Endothelial cell of umbilical vein (primary cell): ENCODE measurements at regions not wholly inside any gene's neighbourhood (a gene's known extent, or its start where the extent isn't known, plus 50 kb on each side); places are given as distances from the start of the nearest gene placed in this dataset.

Source experiments
- EZH2 ChIP-seq: IDR thresholded peaks from 2 replicates; pipeline ENCODE4 v1.6.1; 2012; ENCODE audit warnings: borderline replicate concordance, low read depth, mild to moderate bottlenecking, moderate library complexity, low read length, inconsistent platforms; ENCODE audit not compliant: severe bottlenecking
- MAX ChIP-seq: IDR thresholded peaks from 2 replicates; pipeline ENCODE4 v1.6.1; 2011; ENCODE audit not compliant: insufficient read depth, insufficient read length
- POLR2A ChIP-seq: IDR thresholded peaks from 2 replicates; pipeline ENCODE4 v1.6.1; 2012; ENCODE audit warnings: low read depth, mild to moderate bottlenecking, control low read depth, low read length

GRCh38 chr15:88398011-88398410 is 69.2 kb downstream of the MRPL46 start:
- TF ChIP-seq POLR2A, result no peak
- TF ChIP-seq EZH2, result no peak
- no peak for TF ChIP-seq MAX
